ENCODE measurements at regions not wholly inside any gene's neighbourhood (a gene's known extent, or its start where the extent isn't known, plus 50 kb on each side); places are given as distances from the start of the nearest gene placed in this dataset.

GRCh38 chr10:84844461-84844860 is 516.1 kb downstream of the CCSER2 start:
- TF ChIP-seq ZNF671 (CRISPR knock-in tag; IDR thresholded peaks at IDR 0.05) (no peak), ZNF219 (CRISPR knock-in tag; IDR thresholded peaks at IDR 0.05; ENCODE audit: borderline replicate concordance) (no peak), FOXP4 (CRISPR knock-in tag; IDR thresholded peaks at IDR 0.05) (no peak), NR2C2 (CRISPR knock-in tag; IDR thresholded peaks at IDR 0.05) (no peak), NFYB (CRISPR knock-in tag; conservative IDR thresholded peaks at IDR 0.05; ENCODE audit: low read depth) (no peak), STAT6 (CRISPR knock-in tag; conservative IDR thresholded peaks at IDR 0.05; ENCODE audit: low read depth) (no peak), SP1 (CRISPR knock-in tag; conservative IDR thresholded peaks at IDR 0.05) (no peak), HMGXB4 (CRISPR knock-in tag; IDR thresholded peaks at IDR 0.05) (no peak)
- Mint-ChIP-seq H3K4me1 (peaks cover 12% of the 10 kb centered on the region), H3K9me3 (no peaks in the 10 kb centered on the region), H3K4me3 (no peak overlapping the region), H3K27ac (no peak overlapping the region), H3K36me3 (no peaks in the 10 kb centered on the region), H3K27me3 (ENCODE audit: low read depth) (no peaks in the 10 kb centered on the region)
- ChIA-PET CTCF (interaction anchor here (1.1 kb wide), 1 partner anchor 10 kb away, joined by 3 read pairs; no protein-coding TSS in a partner anchor), POLR2A (no interaction called here)
- no peak for DNase-seq (ENCODE audit: low spot score)
- no peak for ATAC-seq

- no peaks in the 10 kb centered on the region for H3K36me3 Mint-ChIP-seq
Observed at GRCh38 chr10:84845628-84846261, 517.4 kb downstream of the CCSER2 start.

GRCh38 chr10:84846658-84847316 is 518.4 kb downstream of the CCSER2 start:
- no peak for DNase-seq (ENCODE audit: low spot score)
- ATAC-seq, result no peak
- ChIA-PET CTCF (interaction anchor here (1.0 to 2.1 kb wide), 2 partner anchors 10 to 233 kb away, joined by 3 to 8 read pairs; no protein-coding TSS in a partner anchor), POLR2A (no interaction called here)
- Mint-ChIP-seq H3K27me3 (ENCODE audit: low read depth) (no peaks in the 10 kb centered on the region), H3K27ac (no peak overlapping the region), H3K36me3 (no peaks in the 10 kb centered on the region), H3K4me3 (no peak overlapping the region), H3K4me1 (peaks cover 12% of the 10 kb centered on the region), H3K9me3 (no peaks in the 10 kb centered on the region)
- TF ChIP-seq FOXK1 (CRISPR knock-in tag; IDR thresholded peaks at IDR 0.05) (no peak), ZNF671 (CRISPR knock-in tag; IDR thresholded peaks at IDR 0.05) (no peak), FOXP1 (CRISPR knock-in tag; IDR thresholded peaks at IDR 0.05; ENCODE audit: borderline replicate concordance) (no peak), ETV6 (CRISPR knock-in tag; IDR thresholded peaks at IDR 0.05) (no peak), ZSCAN18 (CRISPR knock-in tag; IDR thresholded peaks at IDR 0.05) (no peak), ZNF396 (CRISPR knock-in tag; IDR thresholded peaks at IDR 0.05; ENCODE audit: borderline replicate concordance) (no peak), ZNF138 (CRISPR knock-in tag; conservative IDR thresholded peaks at IDR 0.05) (no peak), SMAD4 (CRISPR knock-in tag; IDR thresholded peaks at IDR 0.05) (no peak), ZBTB43 (CRISPR knock-in tag; IDR thresholded peaks at IDR 0.05) (no peak)

More at GRCh38 chr10:84845628-84846261, 517.4 kb downstream of the CCSER2 start:
- no peak for TF ChIP-seq ATF1 (CRISPR knock-in tag; IDR thresholded peaks at IDR 0.05)
- no peak for TF ChIP-seq OVOL2 (CRISPR knock-in tag; IDR thresholded peaks at IDR 0.05; ENCODE audit: borderline replicate concordance)
- TF ChIP-seq ZNF232 (CRISPR knock-in tag; IDR thresholded peaks at IDR 0.05), result no peak
- TF ChIP-seq FOXK1 (CRISPR knock-in tag; IDR thresholded peaks at IDR 0.05), result no peak
- no peak for TF ChIP-seq FOXP1 (CRISPR knock-in tag; IDR thresholded peaks at IDR 0.05; ENCODE audit: borderline replicate concordance)
- TF ChIP-seq ERG (CRISPR knock-in tag; IDR thresholded peaks at IDR 0.05), result no peak
- ATAC-seq (peak; percentile 92), DNase-seq (ENCODE audit: low spot score) (peak; percentile 21)
- H3K27ac Mint-ChIP-seq, result 0 out of 2 replicates have a peak overlapping the region, but pooled peaks have one; percentile 27
- no peaks in the 10 kb centered on the region for H3K9me3 Mint-ChIP-seq
- ChIA-PET POLR2A (no interaction called here), CTCF (interaction anchor here (1.0 to 2.1 kb wide), 2 partner anchors 9 to 232 kb away, joined by 3 to 8 read pairs; no protein-coding TSS in a partner anchor)
- H3K4me1 Mint-ChIP-seq, result peaks cover 12% of the 10 kb centered on the region
- H3K27me3 Mint-ChIP-seq (ENCODE audit: low read depth), result no peaks in the 10 kb centered on the region
- H3K4me3 Mint-ChIP-seq, result no peak overlapping the region

Measured in WTC11 (cell line).